SK-N-SH (cell line): ENCODE measurements at regions not wholly inside any gene's neighbourhood (a gene's known extent, or its start where the extent isn't known, plus 50 kb on each side); places are given as distances from the start of the nearest gene placed in this dataset.

ENCODE experiments used
- CTCF ChIA-PET: fragments of 300-600, 350-600 bp; formaldehyde crosslinking; extraction: SDS; loops from one replicate; lab custom pipeline; 2021; lab: Yijun Ruan, JAX
- POLR2A ChIA-PET: fragments of 350-600 bp; sonication (Branson Sonifier 250); formaldehyde crosslinking; extraction: SDS; loops from one replicate; lab custom pipeline; 2020; ENCODE audit warnings: antibody characterized with exemption, inconsistent platforms; lab: Yijun Ruan, JAX
- DNase-seq: peaks from one replicate; pipeline ENCODE4 v3.0.0; 2012
- H2AFZ ChIP-seq: fragments of 200-600 bp; sonication (generic); 2 replicates; pipeline ENCODE4 v1.8.1; 2016; ENCODE audit warnings: antibody characterized with exemption, mild to moderate bottlenecking, low read depth
- H3F3A ChIP-seq: fragments of 200-600 bp; sonication (generic); replicated peaks from 2 replicates; pipeline ENCODE3; 2016; ENCODE audit warnings: antibody characterized with exemption, mild to moderate bottlenecking; ENCODE audit not compliant: insufficient read depth
- H3K27ac ChIP-seq, 2 experiments: fragments of 200-500 bp in 1 of 2; fragments of 200-600 bp in 1 of 2; sonication (Bioruptor generic) in 1 of 2; sonication (generic), shearing (Covaris generic) in 1 of 2; 2 replicates each; pipeline versions ENCODE4 v1.5.1 to v1.6.1; 2014 to 2016; ENCODE audit warnings: low read depth in 2 of 2, inconsistent platforms in 1 of 2, low read length in 1 of 2, mild to moderate bottlenecking in 1 of 2, mixed read lengths in 1 of 2
- H3K27me3 ChIP-seq: fragments of 200-600 bp; sonication (generic), shearing (Covaris generic); 2 replicates; pipeline ENCODE4 v1.6.1; 2016; ENCODE audit warnings: mixed run types; ENCODE audit not compliant: insufficient read depth
- H3K36me3 ChIP-seq, 2 experiments: fragments of 200-500 bp in 1 of 2; fragments of 200-600 bp in 1 of 2; sonication (Bioruptor generic) in 1 of 2; sonication (generic) in 1 of 2; replicated peaks in 1 of 2; 2 replicates each; pipeline versions ENCODE3 to v1.5.1; 2014 to 2016; ENCODE audit warnings: low read length in 1 of 2, mild to moderate bottlenecking in 1 of 2; ENCODE audit not compliant: insufficient read depth in 2 of 2, control insufficient read depth in 1 of 2
- H3K4me1 ChIP-seq, 2 experiments: fragments of 200-500 bp in 1 of 2; fragments of 200-600 bp in 1 of 2; sonication (Bioruptor generic) in 1 of 2; sonication (generic), shearing (Covaris generic) in 1 of 2; 2 replicates each; pipeline versions ENCODE4 v1.5.1 to v1.6.1; 2014 to 2016; ENCODE audit warnings: low read depth in 1 of 2, low read length in 1 of 2, mixed run types in 1 of 2; ENCODE audit not compliant: insufficient read depth in 2 of 2, control insufficient read depth in 1 of 2
- H3K4me2 ChIP-seq: fragments of 200-600 bp; sonication (generic), shearing (Covaris generic); 2 replicates; pipeline ENCODE4 v1.6.1; 2017; ENCODE audit warnings: mixed run types
- H3K4me3 ChIP-seq, 2 experiments: fragments of 200-500 bp in 1 of 2; fragments of 200-600 bp in 1 of 2; sonication (Bioruptor generic) in 1 of 2; sonication (generic), shearing (Covaris generic) in 1 of 2; 2 replicates each; pipeline versions ENCODE4 v1.5.1 to v1.8.1; 2014 to 2016; ENCODE audit warnings: low read depth in 2 of 2, inconsistent platforms in 1 of 2, low read length in 1 of 2, mild to moderate bottlenecking in 1 of 2, mixed read lengths in 1 of 2, moderate library complexity in 1 of 2
- H3K79me2 ChIP-seq: fragments of 200-600 bp; sonication (generic); 2 replicates; pipeline ENCODE4 v1.8.1; 2017; ENCODE audit warnings: mild to moderate bottlenecking; ENCODE audit not compliant: insufficient read depth
- H3K9ac ChIP-seq: fragments of 200-600 bp; sonication (generic); 2 replicates; pipeline ENCODE4 v1.6.1; 2017; ENCODE audit warnings: mixed run types
- H3K9me2 ChIP-seq: fragments of 200-600 bp; sonication (generic); 2 replicates; pipeline ENCODE4 v1.6.1; 2017; ENCODE audit warnings: mixed run types
- H3K9me3 ChIP-seq: fragments of 200-600 bp; sonication (generic); 2 replicates; pipeline ENCODE4 v1.6.1; 2017; ENCODE audit warnings: mixed run types, mild to moderate bottlenecking, moderate library complexity
- H4K20me1 ChIP-seq: fragments of 200-600 bp; sonication (generic); 2 replicates; pipeline ENCODE4 v1.6.1; 2017; ENCODE audit warnings: mild to moderate bottlenecking, mixed run types; ENCODE audit not compliant: insufficient read depth
- CHD2 ChIP-seq: fragments of 150-350 bp; IDR thresholded peaks from 2 replicates; pipeline ENCODE4 v1.6.1; 2018; ENCODE audit warnings: low read length; ENCODE audit not compliant: partially characterized antibody
- ELF1 ChIP-seq: IDR thresholded peaks from 2 replicates; pipeline ENCODE4 v1.4.0; 2012
- EP300 ChIP-seq, 2 experiments: IDR thresholded peaks; 2 replicates each; pipeline versions ENCODE4 v1.4.0 to v1.6.1; 2012; ENCODE audit warnings: borderline replicate concordance in 1 of 2, low read depth in 1 of 2, low read length in 1 of 2
- EZH2phosphoT487 ChIP-seq: fragments of 200-600 bp; sonication (generic); IDR thresholded peaks from 2 replicates; pipeline ENCODE4 v1.6.1; 2017; ENCODE audit warnings: low read depth, mixed run types, mild to moderate bottlenecking, antibody characterized with exemption, moderate library complexity, borderline replicate concordance
- FOSL2 ChIP-seq: IDR thresholded peaks from 2 replicates; pipeline ENCODE4 v1.4.0; 2012; ENCODE audit warnings: low read depth, mild to moderate bottlenecking, moderate library complexity, borderline replicate concordance
- FOXJ3 ChIP-seq: sonication (generic); formaldehyde crosslinking; IDR thresholded peaks from 2 replicates; pipeline ENCODE4 v1.5.1; 2020; ENCODE audit warnings: mild to moderate bottlenecking, missing genetic modification reagents
- FOXM1 ChIP-seq: IDR thresholded peaks from 2 replicates; pipeline ENCODE4 v1.4.0; 2012; ENCODE audit warnings: low read depth, mild to moderate bottlenecking
- GABPA ChIP-seq: IDR thresholded peaks from 2 replicates; pipeline ENCODE4 v1.4.0; 2012; ENCODE audit warnings: low read depth, mild to moderate bottlenecking
- GATA2 ChIP-seq: sonication (generic); formaldehyde crosslinking; IDR thresholded peaks from 2 replicates; pipeline ENCODE4 v1.5.0; 2020; ENCODE audit warnings: mild to moderate bottlenecking, missing genetic modification reagents
- JUND ChIP-seq: IDR thresholded peaks from 2 replicates; pipeline ENCODE4 v1.4.0; 2012
- MEF2A ChIP-seq: IDR thresholded peaks from 2 replicates; pipeline ENCODE4 v1.4.0; 2012; ENCODE audit warnings: low read depth, borderline replicate concordance
- MXI1 ChIP-seq: IDR thresholded peaks from 2 replicates; pipeline ENCODE4 v1.6.1; 2012; ENCODE audit warnings: mild to moderate bottlenecking, low read depth, low read length, improper control_type of control experiment
- NFIC ChIP-seq: IDR thresholded peaks from 2 replicates; pipeline ENCODE4 v1.4.0; 2012; ENCODE audit warnings: borderline replicate concordance
- NRF1 ChIP-seq: IDR thresholded peaks from 2 replicates; pipeline ENCODE4 v1.6.1; 2012; ENCODE audit warnings: low read depth, mild to moderate bottlenecking, low read length
- PBX3 ChIP-seq: IDR thresholded peaks from 2 replicates; pipeline ENCODE4; 2012
- RAD21 ChIP-seq: IDR thresholded peaks from 2 replicates; pipeline ENCODE4 v1.6.1; 2012; ENCODE audit warnings: mild to moderate bottlenecking, low read length
- RXRA ChIP-seq: IDR thresholded peaks from 2 replicates; pipeline ENCODE4 v1.4.0; 2012; ENCODE audit warnings: low read depth, mild to moderate bottlenecking, borderline replicate concordance
- SIN3A ChIP-seq: IDR thresholded peaks from 2 replicates; pipeline ENCODE4 v1.6.1; 2012; ENCODE audit warnings: low read depth, mild to moderate bottlenecking, low read length, moderate library complexity, borderline replicate concordance
- SMC3 ChIP-seq: IDR thresholded peaks from 2 replicates; pipeline ENCODE4 v1.6.1; 2012; ENCODE audit warnings: low read depth, low read length, improper control_type of control experiment
- TAF1 ChIP-seq: IDR thresholded peaks from 2 replicates; pipeline ENCODE4 v1.6.1; 2012; ENCODE audit warnings: low read depth, mild to moderate bottlenecking, low read length, moderate library complexity, borderline replicate concordance
- TCF12 ChIP-seq: IDR thresholded peaks from 2 replicates; pipeline ENCODE4 v1.4.0; 2012
- USF1 ChIP-seq: IDR thresholded peaks from 2 replicates; pipeline ENCODE4 v1.4.0; 2012; ENCODE audit warnings: low read depth, borderline replicate concordance
- USF2 ChIP-seq: fragments of 150-350 bp; IDR thresholded peaks from 2 replicates; pipeline ENCODE4 v1.6.1; 2017; ENCODE audit warnings: antibody characterized with exemption, low read length, low read depth, borderline replicate concordance
- ZBTB33 ChIP-seq: IDR thresholded peaks from 2 replicates; pipeline ENCODE4 v1.4.0; 2012; ENCODE audit warnings: low read depth, borderline replicate concordance
- WGBS: methylation state at CpG from one replicate; pipeline ENCODE4 v1.1.6; 2017; ENCODE audit warnings: low lambda C conversion rate; 5-methylcytosine and 5-hydroxymethylcytosine counted together

- POLR2A ChIA-PET = no interaction called here
- Histone ChIP-seq H3K27me3 (no peaks in the 10 kb centered on the region), H4K20me1 (no peaks in the 10 kb centered on the region), H3K9me2 (no peaks in the 10 kb centered on the region), H3F3A (no peaks in the 10 kb centered on the region), H3K4me1 (no peaks in the 10 kb centered on the region; a peak in 1 of 4 replicates), H2AFZ (no peak overlapping the region), H3K4me2 (no peak overlapping the region), H3K27ac (no peak overlapping the region), H3K4me3 (no peak overlapping the region), H3K9me3 (no peaks in the 10 kb centered on the region), H3K9ac (no peak overlapping the region), H3K79me2 (no peaks in the 10 kb centered on the region), H3K36me3 (no peaks in the 10 kb centered on the region)
- no peak for DNase-seq
- CTCF ChIA-PET = no interaction called here
- WGBS = 33% methylated on average over 14 of the region's 14 CpGs
- no peak for TF ChIP-seq GATA2 (CRISPR knock-in tag)
- no peak for TF ChIP-seq TCF12
- TF ChIP-seq SIN3A = no peak
- no peak for TF ChIP-seq NFIC
- TF ChIP-seq SMC3 = no peak
- TF ChIP-seq RAD21 = no peak
- TF ChIP-seq GABPA = no peak
- TF ChIP-seq USF1 = no peak
- no peak for TF ChIP-seq CHD2
- TF ChIP-seq MEF2A = no peak
- no peak for TF ChIP-seq FOXJ3
- no peak for TF ChIP-seq FOXM1
- TF ChIP-seq EZH2phosphoT487 = no peak
- no peak for TF ChIP-seq RXRA
- no peak for TF ChIP-seq EP300 (IDR thresholded peaks at IDR 0.05; ENCODE audit: borderline replicate concordance in 1 of 2, low read depth in 1 of 2, low read length in 1 of 2)
- TF ChIP-seq PBX3 = no peak
- TF ChIP-seq JUND = no peak
- TF ChIP-seq MXI1 = no peak
- TF ChIP-seq NRF1 = no peak
Observed at GRCh38 chr22:47780281-47780875, 1017.9 kb downstream of the TBC1D22A start.

GRCh38 chr22:47779474-47779873, 1017.0 kb downstream of the TBC1D22A start:
- CTCF ChIA-PET = no interaction called here
- H4K20me1 ChIP-seq = no peaks in the 10 kb centered on the region
- H3K4me3 ChIP-seq = no peak overlapping the region
- WGBS = 18% methylated on average over 7 of the region's 7 CpGs
- no peaks in the 10 kb centered on the region; a peak in 1 of 4 replicates for H3K4me1 ChIP-seq
- no peak overlapping the region for H3K4me2 ChIP-seq
- no peaks in the 10 kb centered on the region for H3K27me3 ChIP-seq
- no peaks in the 10 kb centered on the region for H3K9me3 ChIP-seq
- DNase-seq = no peak
- no peak overlapping the region for H3K27ac ChIP-seq
- POLR2A ChIA-PET = no interaction called here
- no peaks in the 10 kb centered on the region for H3K36me3 ChIP-seq
- H3K9ac ChIP-seq = no peak overlapping the region
- H3K9me2 ChIP-seq = no peaks in the 10 kb centered on the region
- no peaks in the 10 kb centered on the region for H3K79me2 ChIP-seq
- no peak overlapping the region for H2AFZ ChIP-seq
- no peaks in the 10 kb centered on the region for H3F3A ChIP-seq
- TF ChIP-seq MXI1 (no peak), MEF2A (no peak), FOSL2 (no peak), USF1 (no peak), USF2 (no peak), TAF1 (no peak), RAD21 (no peak), SMC3 (no peak), ELF1 (no peak), ZBTB33 (no peak), FOXM1 (no peak)
